A549 (cell line): ENCODE measurements at regions not wholly inside any gene's neighbourhood (a gene's known extent, or its start where the extent isn't known, plus 50 kb on each side); places are given as distances from the start of the nearest gene placed in this dataset.

Source experiments
- ATOH8 ChIP-seq: fragments of 250-450 bp; sonication (Bioruptor Pico); IDR thresholded peaks from 2 replicates; pipeline ENCODE4 v1.5.0; 2020; ENCODE audit warnings: low read depth, mild to moderate bottlenecking, moderate library complexity
- CBX8 ChIP-seq: fragments of 200-600 bp; sonication (generic); IDR thresholded peaks from 2 replicates; pipeline ENCODE4 v1.6.1; 2016
- CEBPB ChIP-seq, 2 experiments: fragments of >200 bp in 1 of 2; sonication (Bioruptor Twin) in 1 of 2; formaldehyde crosslinking in 1 of 2; IDR thresholded peaks; 2 replicates each; pipeline ENCODE4 v1.6.1; 2012 to 2016
- CTCF ChIP-seq: fragments of >200 bp; sonication (Bioruptor Twin); formaldehyde crosslinking; IDR thresholded peaks from 3 replicates; pipeline ENCODE4 v1.5.1; 2016
- EP300 ChIP-seq, 2 experiments: fragments of >200 bp; sonication (Bioruptor Twin); formaldehyde crosslinking; IDR thresholded peaks; 2 replicates in 1 of 2; 3 replicates in 1 of 2; pipeline ENCODE4 v1.6.1; 2016 to 2017
- KDM1A ChIP-seq: fragments of 200-600 bp; sonication (generic); IDR thresholded peaks from 2 replicates; pipeline ENCODE4 v1.6.1; 2016; ENCODE audit warnings: low read depth, mild to moderate bottlenecking
- NPAS2 ChIP-seq: fragments of 250-450 bp; sonication (Bioruptor Pico); IDR thresholded peaks from 2 replicates; pipeline ENCODE4 v1.8.0; 2022; ENCODE audit warnings: mild to moderate bottlenecking, moderate library complexity, borderline replicate concordance
- POLR2A ChIP-seq: IDR thresholded peaks from 2 replicates; pipeline ENCODE4 v1.6.1; 2012; ENCODE audit warnings: mild to moderate bottlenecking, low read length
- RAD21 ChIP-seq, 2 experiments: fragments of >200 bp in 1 of 2; sonication (Bioruptor Twin) in 1 of 2; formaldehyde crosslinking in 1 of 2; IDR thresholded peaks in 1 of 2; conservative IDR thresholded peaks in 1 of 2; 2 replicates in 1 of 2; 3 replicates in 1 of 2; pipeline ENCODE4 v1.6.1; 2012 to 2018; ENCODE audit warnings: inconsistent platforms in 1 of 2
- REST ChIP-seq: fragments of 200-600 bp; sonication (generic); IDR thresholded peaks from 2 replicates; pipeline ENCODE4 v1.6.1; 2016; ENCODE audit warnings: antibody characterized with exemption, mild to moderate bottlenecking, moderate library complexity
- SMC3 ChIP-seq: fragments of >200 bp; sonication (Bioruptor Twin); formaldehyde crosslinking; IDR thresholded peaks from 3 replicates; pipeline ENCODE4 v1.6.1; 2018; ENCODE audit warnings: inconsistent platforms
- USF2 ChIP-seq: fragments of 450-650 bp; IDR thresholded peaks from 2 replicates; pipeline ENCODE4 v1.6.1; 2014; ENCODE audit warnings: antibody characterized with exemption

- TF ChIP-seq EP300 (IDR thresholded peaks at IDR 0.05) (no peak), POLR2A (no peak), CTCF (no peak), CBX8 (no peak), KDM1A (no peak), REST (no peak), RAD21 (conservative IDR thresholded peaks at IDR 0.05 in 1 of 2, IDR thresholded peaks at IDR 0.05 in 1 of 2) (no peak), CEBPB (IDR thresholded peaks at IDR 0.05) (no peak), SMC3 (no peak), ATOH8 (CRISPR knock-in tag) (no peak), NPAS2 (CRISPR knock-in tag) (no peak), USF2 (no peak)
Measured at GRCh38 chr18:77820472-77820871, 570.8 kb downstream of the GALR1 start.
